Activated naive CD4-positive, alpha-beta T cell treated with anti-CD3 and anti-CD28 coated beads for 36 hours (primary cell): ENCODE measurements at regions not wholly inside any gene's neighbourhood (a gene's known extent, or its start where the extent isn't known, plus 50 kb on each side); places are given as distances from the start of the nearest gene placed in this dataset.

ENCODE experiments used
- CTCF ChIA-PET: fragments of 350-600 bp; sonication (Branson Sonifier 250); formaldehyde crosslinking; loops from one replicate; lab custom pipeline; 2021; ENCODE audit warnings: antibody characterized with exemption; lab: Charles Lee
- DNase-seq: peaks from one replicate; pipeline ENCODE4 v3.0.0-alpha.2; 2020
- H3K27ac Mint-ChIP-seq: one replicate; pipeline ENCODE4 v1.8.0; 2021; ENCODE audit warnings: mild to moderate bottlenecking, mixed read lengths
- H3K27me3 Mint-ChIP-seq: one replicate; pipeline ENCODE4 v1.8.0; 2021; ENCODE audit warnings: low read depth, mixed read lengths
- H3K36me3 Mint-ChIP-seq: one replicate; pipeline ENCODE4 v1.8.0; 2021; ENCODE audit warnings: low read depth, mixed read lengths
- H3K4me1 Mint-ChIP-seq: one replicate; pipeline ENCODE4 v1.8.0; 2021; ENCODE audit warnings: low read depth, mixed read lengths
- H3K4me3 Mint-ChIP-seq: one replicate; pipeline ENCODE4 v1.8.0; 2021; ENCODE audit warnings: mild to moderate bottlenecking, moderate library complexity, mixed read lengths
- H3K9me3 Mint-ChIP-seq: one replicate; pipeline ENCODE4 v1.8.0; 2021; ENCODE audit warnings: mixed read lengths
- intact Hi-C: fragments of 100-400 bp; cut with micrococcal nuclease; formaldehyde crosslinking; loops from one replicate; pipeline ENCODE4 v1.15.1; 2023

GRCh38 chr6:14925699-14926026 is 320.2 kb upstream of the JARID2 start:
- H3K4me1 Mint-ChIP-seq: no peaks in the 10 kb centered on the region
- no peak overlapping the region for H3K27ac Mint-ChIP-seq
- no peaks in the 10 kb centered on the region for H3K36me3 Mint-ChIP-seq
- H3K27me3 Mint-ChIP-seq: no peaks in the 10 kb centered on the region
- CTCF ChIA-PET: no interaction called here
- no peak overlapping the region for H3K4me3 Mint-ChIP-seq
- intact Hi-C loops: no loop called here
- no peak for DNase-seq
- no peaks in the 10 kb centered on the region for H3K9me3 Mint-ChIP-seq

- Mint-ChIP-seq H3K9me3 (no peaks in the 10 kb centered on the region), H3K27me3 (no peaks in the 10 kb centered on the region), H3K4me1 (no peaks in the 10 kb centered on the region), H3K36me3 (no peaks in the 10 kb centered on the region), H3K27ac (no peak overlapping the region), H3K4me3 (no peak overlapping the region)
- intact Hi-C loops: no loop called here
- no peak for DNase-seq
- CTCF ChIA-PET: no interaction called here
These were observed 318.5 kb upstream of the JARID2 start for GRCh38 chr6:14927398-14927797.

GRCh38 chr6:14929291-14929690 is 316.6 kb upstream of the JARID2 start:
- Mint-ChIP-seq H3K9me3 (no peaks in the 10 kb centered on the region), H3K4me3 (no peak overlapping the region), H3K4me1 (no peaks in the 10 kb centered on the region), H3K36me3 (no peaks in the 10 kb centered on the region), H3K27me3 (no peaks in the 10 kb centered on the region), H3K27ac (no peak overlapping the region)
- DNase-seq: no peak
- intact Hi-C loops: no loop called here
- CTCF ChIA-PET: no interaction called here

GRCh38 chr6:14930366-14930989 is 315.4 kb upstream of the JARID2 start:
- DNase-seq: no peak
- H3K4me1 Mint-ChIP-seq: no peaks in the 10 kb centered on the region
- no peak overlapping the region for H3K27ac Mint-ChIP-seq
- CTCF ChIA-PET: no interaction called here
- H3K36me3 Mint-ChIP-seq: no peaks in the 10 kb centered on the region
- H3K9me3 Mint-ChIP-seq: no peaks in the 10 kb centered on the region
- H3K4me3 Mint-ChIP-seq: no peak overlapping the region
- no peaks in the 10 kb centered on the region for H3K27me3 Mint-ChIP-seq
- intact Hi-C loops: no loop called here

GRCh38 chr6:14932485-14933182 is 313.2 kb upstream of the JARID2 start:
- no peak overlapping the region for H3K27ac Mint-ChIP-seq
- DNase-seq: no peak
- H3K27me3 Mint-ChIP-seq: no peaks in the 10 kb centered on the region
- CTCF ChIA-PET: interaction anchor here (0.7 kb wide), 1 partner anchor 472 kb away, joined by 4 read pairs; no protein-coding TSS in a partner anchor
- H3K4me1 Mint-ChIP-seq: no peaks in the 10 kb centered on the region
- intact Hi-C loops: no loop called here
- H3K36me3 Mint-ChIP-seq: no peaks in the 10 kb centered on the region
- no peaks in the 10 kb centered on the region for H3K9me3 Mint-ChIP-seq
- no peak overlapping the region for H3K4me3 Mint-ChIP-seq

GRCh38 chr6:14933183-14933544 is 312.7 kb upstream of the JARID2 start:
- CTCF ChIA-PET: no interaction called here
- no peaks in the 10 kb centered on the region for H3K9me3 Mint-ChIP-seq
- H3K27ac Mint-ChIP-seq: no peak overlapping the region
- intact Hi-C loops: no loop called here
- H3K27me3 Mint-ChIP-seq: no peaks in the 10 kb centered on the region
- DNase-seq: no peak
- H3K4me3 Mint-ChIP-seq: no peak overlapping the region
- no peaks in the 10 kb centered on the region for H3K36me3 Mint-ChIP-seq
- no peaks in the 10 kb centered on the region for H3K4me1 Mint-ChIP-seq

GRCh38 chr6:14934013-14934412 is 311.9 kb upstream of the JARID2 start:
- no peaks in the 10 kb centered on the region for H3K36me3 Mint-ChIP-seq
- no peaks in the 10 kb centered on the region for H3K9me3 Mint-ChIP-seq
- no peaks in the 10 kb centered on the region for H3K4me1 Mint-ChIP-seq
- H3K4me3 Mint-ChIP-seq: no peak overlapping the region
- H3K27me3 Mint-ChIP-seq: no peaks in the 10 kb centered on the region
- CTCF ChIA-PET: no interaction called here
- intact Hi-C loops: no loop called here
- no peak overlapping the region for H3K27ac Mint-ChIP-seq
- DNase-seq: no peak

GRCh38 chr6:14934844-14935243 is 311.0 kb upstream of the JARID2 start:
- no peak overlapping the region for H3K27ac Mint-ChIP-seq
- CTCF ChIA-PET: no interaction called here
- DNase-seq: no peak

GRCh38 chr6:14936861-14937260 is 309.0 kb upstream of the JARID2 start:
- DNase-seq: no peak
- intact Hi-C loops: no loop called here
- no peaks in the 10 kb centered on the region for H3K27me3 Mint-ChIP-seq
- CTCF ChIA-PET: no interaction called here
- H3K4me1 Mint-ChIP-seq: no peaks in the 10 kb centered on the region
- H3K4me3 Mint-ChIP-seq: no peak overlapping the region
- no peaks in the 10 kb centered on the region for H3K9me3 Mint-ChIP-seq
- H3K27ac Mint-ChIP-seq: no peak overlapping the region
- no peaks in the 10 kb centered on the region for H3K36me3 Mint-ChIP-seq

More at GRCh38 chr6:14934844-14935243, 311.0 kb upstream of the JARID2 start:
- Mint-ChIP-seq H3K27me3 (no peaks in the 10 kb centered on the region), H3K4me1 (no peaks in the 10 kb centered on the region), H3K4me3 (no peak overlapping the region), H3K9me3 (no peaks in the 10 kb centered on the region), H3K36me3 (no peaks in the 10 kb centered on the region)
- intact Hi-C loops: no loop called here

GRCh38 chr6:14943116-14943515 is 302.8 kb upstream of the JARID2 start:
- DNase-seq: no peak
- Mint-ChIP-seq H3K4me1 (no peaks in the 10 kb centered on the region), H3K4me3 (no peak overlapping the region), H3K36me3 (no peaks in the 10 kb centered on the region), H3K9me3 (no peaks in the 10 kb centered on the region), H3K27ac (no peak overlapping the region), H3K27me3 (no peaks in the 10 kb centered on the region)
- intact Hi-C loops: no loop called here
- CTCF ChIA-PET: interaction anchor here (0.6 to 0.7 kb wide), 2 partner anchors 105 to 381 kb away, joined by 5 to 7 read pairs; no protein-coding TSS in a partner anchor

GRCh38 chr6:14944593-14944992 is 301.3 kb upstream of the JARID2 start:
- Mint-ChIP-seq H3K4me3 (no peak overlapping the region), H3K9me3 (no peaks in the 10 kb centered on the region), H3K4me1 (no peaks in the 10 kb centered on the region), H3K27me3 (no peaks in the 10 kb centered on the region), H3K36me3 (no peaks in the 10 kb centered on the region), H3K27ac (no peak overlapping the region)
- CTCF ChIA-PET: no interaction called here
- no peak for DNase-seq
- intact Hi-C loops: no loop called here

- Mint-ChIP-seq H3K4me1 (no peaks in the 10 kb centered on the region), H3K9me3 (no peaks in the 10 kb centered on the region), H3K4me3 (no peak overlapping the region), H3K27ac (no peak overlapping the region), H3K36me3 (no peaks in the 10 kb centered on the region), H3K27me3 (no peaks in the 10 kb centered on the region)
- no peak for DNase-seq
- CTCF ChIA-PET: interaction anchor here (0.7 kb wide), 1 partner anchor 822 kb away, joined by 3 read pairs; no protein-coding TSS in a partner anchor
- intact Hi-C loops: no loop called here
These were observed 300.2 kb upstream of the JARID2 start for GRCh38 chr6:14945461-14946185.

GRCh38 chr6:14946753-14947152 is 299.1 kb upstream of the JARID2 start:
- intact Hi-C loops: no loop called here
- H3K4me1 Mint-ChIP-seq: no peaks in the 10 kb centered on the region
- DNase-seq: no peak
- no peaks in the 10 kb centered on the region for H3K36me3 Mint-ChIP-seq
- no peak overlapping the region for H3K27ac Mint-ChIP-seq
- no peak overlapping the region for H3K4me3 Mint-ChIP-seq
- no peaks in the 10 kb centered on the region for H3K9me3 Mint-ChIP-seq
- CTCF ChIA-PET: no interaction called here
- no peaks in the 10 kb centered on the region for H3K27me3 Mint-ChIP-seq
